DOHH2 (cell line): ENCODE measurements at regions not wholly inside any gene's neighbourhood (a gene's known extent, or its start where the extent isn't known, plus 50 kb on each side); places are given as distances from the start of the nearest gene placed in this dataset.

Source experiments
- H3F3A ChIP-seq: fragments of 200-600 bp; sonication (generic), shearing (Covaris generic); 2 replicates; pipeline ENCODE4 v1.6.0; 2016; ENCODE audit warnings: antibody characterized with exemption, mild to moderate bottlenecking; ENCODE audit not compliant: control insufficient read depth, insufficient read depth
- H3K27ac ChIP-seq: fragments of 200-600 bp; sonication (generic); 2 replicates; pipeline ENCODE4 v1.5.1; 2014; ENCODE audit warnings: low read depth, mild to moderate bottlenecking, low read length, moderate library complexity
- H3K27me3 ChIP-seq: fragments of 200-600 bp; sonication (generic); 2 replicates; pipeline ENCODE4 v1.6.1; 2014; ENCODE audit warnings: mild to moderate bottlenecking, low read length, mixed read lengths; ENCODE audit not compliant: control insufficient read depth
- H3K36me3 ChIP-seq: fragments of 200-600 bp; sonication (generic); 2 replicates; pipeline ENCODE4 v1.6.1; 2014; ENCODE audit warnings: mild to moderate bottlenecking, low read length, moderate library complexity, mixed read lengths; ENCODE audit not compliant: control insufficient read depth
- H3K4me1 ChIP-seq: fragments of 200-600 bp; sonication (generic); 2 replicates; pipeline ENCODE4 v1.6.1; 2014; ENCODE audit warnings: mild to moderate bottlenecking, low read length, mixed read lengths; ENCODE audit not compliant: control insufficient read depth
- H3K4me2 ChIP-seq: fragments of 200-600 bp; sonication (generic); 2 replicates; pipeline ENCODE4 v1.6.0; 2014; ENCODE audit warnings: mild to moderate bottlenecking, low read length, moderate library complexity
- H3K4me3 ChIP-seq: fragments of 200-600 bp; sonication (generic); 2 replicates; pipeline ENCODE4 v1.5.1; 2014; ENCODE audit warnings: mild to moderate bottlenecking, low read length, mixed read lengths
- H3K79me2 ChIP-seq: fragments of 200-600 bp; sonication (generic); 2 replicates; pipeline ENCODE4 v1.6.1; 2014; ENCODE audit warnings: mild to moderate bottlenecking, low read length, mixed read lengths; ENCODE audit not compliant: control insufficient read depth
- H3K9me2 ChIP-seq: fragments of 200-600 bp; sonication (generic); replicated peaks from 2 replicates; pipeline ENCODE4 v1.6.1; 2014; ENCODE audit warnings: mild to moderate bottlenecking, low read length, mixed read lengths; ENCODE audit not compliant: control insufficient read depth
- H3K9me3 ChIP-seq: fragments of 200-600 bp; sonication (generic); 2 replicates; pipeline ENCODE4 v1.6.1; 2014; ENCODE audit warnings: antibody characterized with exemption, low read length, mixed read lengths; ENCODE audit not compliant: control insufficient read depth, insufficient read depth
- H4K20me1 ChIP-seq: fragments of 200-600 bp; sonication (generic); 2 replicates; pipeline ENCODE4 v1.6.0; 2014; ENCODE audit warnings: low read depth, mild to moderate bottlenecking, antibody characterized with exemption, low read length, moderate library complexity; ENCODE audit not compliant: control insufficient read depth, insufficient read depth
- CTCF ChIP-seq: fragments of 200-600 bp; sonication (generic); IDR thresholded peaks from one replicate; pipeline ENCODE4 v1.5.1; 2014; ENCODE audit warnings: antibody characterized with exemption, mild to moderate bottlenecking, low read depth, low read length; ENCODE audit not compliant: poor library complexity, severe bottlenecking
- EZH2phosphoT487 ChIP-seq: fragments of 200-600 bp; sonication (generic); IDR thresholded peaks from 2 replicates; pipeline ENCODE4 v1.6.1; 2017; ENCODE audit warnings: borderline replicate concordance, mild to moderate bottlenecking, antibody characterized with exemption, low read length, moderate library complexity, mixed read lengths

GRCh38 chr7:139131-139530 is 53.2 kb upstream of the FAM20C start:
- Histone ChIP-seq H3K9me2 (no peaks in the 10 kb centered on the region), H3K36me3 (no peaks in the 10 kb centered on the region), H3K4me1 (no peaks in the 10 kb centered on the region), H3K4me3 (no peak overlapping the region), H3K4me2 (no peak overlapping the region), H3F3A (no peaks in the 10 kb centered on the region), H3K9me3 (no peaks in the 10 kb centered on the region), H3K27ac (no peak overlapping the region), H4K20me1 (no peaks in the 10 kb centered on the region), H3K79me2 (no peaks in the 10 kb centered on the region), H3K27me3 (no peaks in the 10 kb centered on the region)
- TF ChIP-seq EZH2phosphoT487, result no peak
- no peak for TF ChIP-seq CTCF

- no peaks in the 10 kb centered on the region for H3K27me3 ChIP-seq
- no peak overlapping the region for H3K27ac ChIP-seq
- H3K36me3 ChIP-seq, result no peaks in the 10 kb centered on the region
- H3K4me1 ChIP-seq, result no peaks in the 10 kb centered on the region
- H3K4me2 ChIP-seq, result no peak overlapping the region
- no peak for TF ChIP-seq CTCF
- TF ChIP-seq EZH2phosphoT487, result no peak
- H3K4me3 ChIP-seq, result no peak overlapping the region
- no peaks in the 10 kb centered on the region for H4K20me1 ChIP-seq
- H3K9me2 ChIP-seq, result no peaks in the 10 kb centered on the region
- H3K9me3 ChIP-seq, result no peaks in the 10 kb centered on the region
- H3K79me2 ChIP-seq, result no peaks in the 10 kb centered on the region
- no peaks in the 10 kb centered on the region for H3F3A ChIP-seq
Observed at GRCh38 chr7:139561-140243, 52.7 kb upstream of the FAM20C start.

- H3K79me2 ChIP-seq, result no peaks in the 10 kb centered on the region
- H3K4me2 ChIP-seq, result no peak overlapping the region
- H3F3A ChIP-seq, result no peaks in the 10 kb centered on the region
- H3K9me2 ChIP-seq, result no peaks in the 10 kb centered on the region
- H3K9me3 ChIP-seq, result no peaks in the 10 kb centered on the region
- no peak overlapping the region for H3K4me3 ChIP-seq
- no peaks in the 10 kb centered on the region for H3K36me3 ChIP-seq
- no peak overlapping the region for H3K27ac ChIP-seq
- no peaks in the 10 kb centered on the region for H3K27me3 ChIP-seq
- no peaks in the 10 kb centered on the region for H3K4me1 ChIP-seq
- TF ChIP-seq CTCF (no peak), EZH2phosphoT487 (no peak)
- no peaks in the 10 kb centered on the region for H4K20me1 ChIP-seq
Observed at GRCh38 chr7:140996-141395, 51.4 kb upstream of the FAM20C start.
